Stimulated activated CD8-positive, alpha-beta memory T cell treated with anti-CD3 and anti-CD28 coated beads, Interleukin-4, amount 100 ng/mL, for 48 hours (primary cell): ENCODE measurements at regions not wholly inside any gene's neighbourhood (a gene's known extent, or its start where the extent isn't known, plus 50 kb on each side); places are given as distances from the start of the nearest gene placed in this dataset.
A peak's percentile ranks its signal among the peaks of the same experiment; 100 is the strongest.
"Not testable (repeated sequence)": the region's sequence is repeated elsewhere in the genome, so short reads cannot be mapped to it uniquely, and the experiment has no call there.

ENCODE experiments used
- DNase-seq: peaks from one replicate; pipeline ENCODE4 v3.0.0-alpha.2; 2020

GRCh38 chr3:194189243-194189791 is 53.4 kb downstream of the HES1 start:
- DNase-seq = no peak

GRCh38 chr3:194191850-194192249 is 55.9 kb downstream of the HES1 start:
- not testable (repeated sequence) for DNase-seq

GRCh38 chr3:194194051-194194756 is 58.3 kb downstream of the HES1 start:
- DNase-seq = no peak

GRCh38 chr3:194194757-194195085 is 58.8 kb downstream of the HES1 start:
- DNase-seq = no peak

- DNase-seq = no peak
These were observed 59.7 kb downstream of the HES1 start for GRCh38 chr3:194195611-194196010.

- no peak for DNase-seq
These were observed 60.9 kb downstream of the HES1 start for GRCh38 chr3:194196876-194197275.

- DNase-seq = no peak
These were observed 61.5 kb downstream of the HES1 start for GRCh38 chr3:194197396-194197960.

- no peak for DNase-seq
These were observed 62.2 kb downstream of the HES1 start for GRCh38 chr3:194197981-194198695.

- DNase-seq = no peak
These were observed 63.0 kb downstream of the HES1 start for GRCh38 chr3:194198938-194199337.

GRCh38 chr3:194200422-194201081 is 64.6 kb downstream of the HES1 start:
- no peak for DNase-seq

- DNase-seq = no peak
These were observed 66.2 kb downstream of the HES1 start for GRCh38 chr3:194201953-194202666.

GRCh38 chr3:194203482-194204041 is 67.6 kb downstream of the HES1 start:
- DNase-seq = peak; percentile 29

GRCh38 chr3:194204042-194204987 is 68.4 kb downstream of the HES1 start:
- DNase-seq = peak; percentile 30

GRCh38 chr3:194205675-194206133 is 69.8 kb downstream of the HES1 start:
- DNase-seq = no peak

GRCh38 chr3:194206320-194206719 is 70.4 kb downstream of the HES1 start:
- no peak for DNase-seq

- no peak for DNase-seq
These were observed 72.8 kb downstream of the HES1 start for GRCh38 chr3:194208709-194209108.

GRCh38 chr3:194212161-194212844 is 76.4 kb downstream of the HES1 start:
- no peak for DNase-seq

GRCh38 chr3:194212845-194213331 is 76.9 kb downstream of the HES1 start:
- DNase-seq = no peak

- no peak for DNase-seq
These were observed 79.4 kb downstream of the HES1 start for GRCh38 chr3:194215392-194215791.
